Nucleus accumbens (tissue), 56 donors: ENCODE measurements at regions not wholly inside any gene's neighbourhood (a gene's known extent, or its start where the extent isn't known, plus 50 kb on each side); places are given as distances from the start of the nearest gene placed in this dataset.

ENCODE experiments used
- DNase-seq, 56 donors: peaks; one replicate each; lab custom pipeline; 2025; lab: John Stamatoyannopoulos, UW

DNA sequence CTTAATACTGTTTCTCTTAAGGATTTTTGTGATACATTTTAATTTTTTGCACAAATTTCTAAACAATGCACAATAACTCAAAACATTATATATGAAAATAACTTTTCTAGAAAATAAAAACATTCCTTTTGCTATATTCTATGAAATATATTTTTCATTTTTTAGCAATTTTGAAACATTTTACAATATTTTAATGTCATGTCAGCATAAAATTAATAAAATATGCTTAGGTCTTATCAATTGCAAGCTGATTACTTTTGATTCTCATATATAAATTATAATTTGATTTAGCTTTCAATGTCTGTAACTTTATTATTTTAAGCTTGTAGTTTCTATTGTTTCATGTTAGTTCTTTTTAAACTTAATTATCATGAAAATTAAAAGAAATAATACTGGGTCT, 898.7 kb downstream of the TMEM182 start:
- no peak for DNase-seq

DNA sequence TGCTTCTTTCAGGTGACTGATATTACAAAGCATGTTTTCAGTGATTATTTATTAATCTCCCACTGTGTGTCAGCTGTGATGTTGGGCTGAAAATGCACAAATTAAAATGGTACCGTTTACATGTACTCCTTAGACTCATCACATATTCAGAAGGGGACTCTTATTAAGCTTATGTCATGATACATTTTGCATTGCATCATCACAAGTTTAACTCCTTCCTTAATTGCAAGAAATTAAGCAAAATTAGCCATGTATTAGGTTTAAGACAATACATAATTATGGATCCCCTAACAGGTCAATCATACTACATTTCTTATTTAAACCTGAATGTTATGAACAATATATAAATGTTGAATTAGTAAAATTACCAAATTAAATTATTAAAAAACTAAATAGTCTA, 899.1 kb downstream of the TMEM182 start:
- no peak for DNase-seq

DNA sequence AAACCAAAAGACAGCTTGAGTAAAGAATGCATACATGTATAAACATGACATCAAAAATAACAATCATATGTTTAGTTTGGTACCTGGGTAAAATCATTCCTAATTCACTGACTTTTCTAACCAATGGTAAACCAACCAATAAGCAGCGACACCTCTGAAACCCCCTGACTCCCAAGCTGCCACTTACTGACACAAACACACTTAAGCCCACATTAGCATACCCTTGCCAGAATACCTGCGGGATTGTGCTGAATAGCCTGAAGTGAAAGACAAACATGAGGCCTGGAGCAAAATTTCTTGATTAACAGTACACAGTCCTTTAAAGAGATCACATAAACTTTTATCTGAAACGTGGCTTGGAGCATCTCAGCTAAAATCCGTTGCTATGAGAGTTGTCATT, 902.9 kb downstream of the TMEM182 start:
- no peak for DNase-seq

DNA sequence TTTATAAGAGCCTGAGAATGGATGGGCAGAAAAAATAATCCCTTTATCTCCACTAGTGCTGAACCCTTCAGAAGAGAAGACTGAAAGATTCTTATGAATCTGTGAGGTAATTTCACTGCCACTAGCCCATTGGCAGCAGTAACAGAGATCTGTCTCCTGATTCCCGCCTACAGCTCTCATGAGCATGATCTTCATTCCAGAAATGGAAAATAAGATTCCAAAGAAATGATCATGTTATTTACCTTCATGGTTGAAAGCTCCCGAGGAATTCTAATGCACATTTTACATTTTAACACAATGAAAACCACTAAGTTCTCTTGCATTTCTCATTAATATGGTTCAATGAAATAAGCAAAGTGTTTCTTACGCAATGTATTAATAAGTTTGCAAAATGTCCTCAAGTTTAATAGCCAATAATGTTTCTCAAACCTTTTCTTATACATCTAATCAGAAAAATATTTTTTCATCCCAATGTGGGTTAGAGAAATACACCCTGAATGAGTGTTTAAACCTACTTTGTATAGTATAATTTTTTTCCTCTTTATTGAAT, 905.6 kb downstream of the TMEM182 start:
- no peak for DNase-seq

DNA sequence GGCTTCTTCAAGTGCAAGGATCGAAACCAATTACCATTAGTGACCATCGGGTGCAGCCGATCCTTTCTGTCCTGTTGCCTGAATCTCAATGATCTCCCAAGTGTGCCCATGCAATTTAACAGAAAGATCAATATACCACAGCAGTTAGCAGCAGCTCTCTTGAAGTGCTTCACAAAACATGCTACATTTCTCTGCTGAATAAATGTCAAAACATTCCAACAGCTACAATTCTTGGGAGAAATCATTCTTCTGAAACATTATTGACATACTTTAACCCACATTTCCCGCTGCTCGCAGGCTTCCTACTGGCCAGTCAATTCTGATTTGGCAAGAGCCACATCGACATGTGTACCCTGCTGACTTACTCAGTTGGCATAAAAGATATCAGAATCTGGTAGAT, 907.7 kb downstream of the TMEM182 start:
- no peak for DNase-seq
